ENCODE measurements at regions not wholly inside any gene's neighbourhood (a gene's known extent, or its start where the extent isn't known, plus 50 kb on each side); places are given as distances from the start of the nearest gene placed in this dataset.

DNA sequence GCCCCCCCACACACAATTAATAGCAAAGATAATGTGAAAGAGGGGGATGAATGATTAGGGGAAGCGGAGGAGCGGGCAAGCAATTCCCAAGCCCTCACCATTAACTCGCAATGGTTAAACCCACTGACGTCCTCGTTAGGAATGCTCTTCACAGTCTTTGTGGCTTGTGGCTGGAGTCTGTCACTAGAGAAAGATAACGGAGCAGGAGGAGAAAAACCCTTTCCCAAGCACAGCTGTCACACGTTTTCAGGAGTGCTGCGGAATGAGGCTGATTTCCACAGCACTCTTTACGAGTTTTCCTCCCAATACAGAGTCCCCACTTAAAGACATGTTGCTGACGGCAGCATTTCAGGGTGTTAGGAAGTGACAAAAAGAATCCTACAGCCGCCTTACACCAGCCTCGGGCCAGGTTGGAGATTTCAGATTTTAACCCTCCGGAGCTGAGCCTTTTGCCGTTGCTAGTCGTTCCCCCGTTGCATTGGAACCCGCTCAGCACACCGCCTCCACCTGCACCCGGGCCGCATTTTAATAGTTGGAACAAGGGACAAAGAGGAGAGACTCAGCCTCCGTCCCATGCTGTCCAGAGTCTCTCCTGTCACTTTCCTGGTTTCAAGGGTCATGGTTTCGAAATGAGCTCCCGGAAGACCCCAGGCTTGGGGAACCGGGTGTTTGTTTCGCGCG lies 92.2 kb downstream of the GEMIN8 start:
- TF ChIP-seq, protein P1, sequence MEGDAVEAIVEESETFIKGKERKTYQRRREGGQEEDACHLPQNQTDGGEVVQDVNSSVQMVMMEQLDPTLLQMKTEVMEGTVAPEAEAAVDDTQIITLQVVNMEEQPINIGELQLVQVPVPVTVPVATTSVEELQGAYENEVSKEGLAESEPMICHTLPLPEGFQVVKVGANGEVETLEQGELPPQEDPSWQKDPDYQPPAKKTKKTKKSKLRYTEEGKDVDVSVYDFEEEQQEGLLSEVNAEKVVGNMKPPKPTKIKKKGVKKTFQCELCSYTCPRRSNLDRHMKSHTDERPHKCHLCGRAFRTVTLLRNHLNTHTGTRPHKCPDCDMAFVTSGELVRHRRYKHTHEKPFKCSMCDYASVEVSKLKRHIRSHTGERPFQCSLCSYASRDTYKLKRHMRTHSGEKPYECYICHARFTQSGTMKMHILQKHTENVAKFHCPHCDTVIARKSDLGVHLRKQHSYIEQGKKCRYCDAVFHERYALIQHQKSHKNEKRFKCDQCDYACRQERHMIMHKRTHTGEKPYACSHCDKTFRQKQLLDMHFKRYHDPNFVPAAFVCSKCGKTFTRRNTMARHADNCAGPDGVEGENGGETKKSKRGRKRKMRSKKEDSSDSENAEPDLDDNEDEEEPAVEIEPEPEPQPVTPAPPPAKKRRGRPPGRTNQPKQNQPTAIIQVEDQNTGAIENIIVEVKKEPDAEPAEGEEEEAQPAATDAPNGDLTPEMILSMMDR (IDR thresholded peaks at IDR 0.05), result no peak

DNA sequence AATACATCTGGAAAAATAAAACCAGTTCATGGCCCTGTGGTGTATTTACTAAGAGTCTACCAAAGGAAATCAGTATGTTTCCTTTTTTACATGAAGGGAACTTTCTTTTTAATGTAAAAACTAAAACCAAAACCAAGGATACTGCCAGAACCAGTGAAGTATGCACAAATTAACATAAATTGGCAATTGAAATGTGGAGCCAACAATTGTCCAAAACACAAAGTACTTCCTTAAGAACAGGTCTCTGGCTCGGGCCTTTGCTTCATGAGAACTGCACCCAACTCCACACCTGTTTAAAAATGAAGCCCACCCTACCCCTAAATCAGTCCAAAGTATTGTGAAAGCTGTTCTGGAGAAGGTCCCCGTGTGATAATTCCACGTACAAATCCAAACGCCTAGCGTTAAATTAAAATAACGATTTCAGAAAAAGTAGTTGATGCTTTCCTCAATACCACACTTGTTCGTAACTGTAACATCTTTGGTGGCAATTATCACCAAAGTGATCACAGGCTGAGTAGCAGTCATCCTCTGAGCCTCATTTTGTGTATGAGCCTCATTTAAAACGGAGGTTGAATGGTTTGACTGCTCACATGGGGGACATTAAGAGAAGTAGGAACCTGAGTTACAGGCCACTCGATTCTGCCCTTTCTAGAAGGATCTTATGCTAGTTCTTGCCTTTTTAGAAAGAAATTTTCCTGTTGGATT lies 93.0 kb downstream of the GEMIN8 start:
- TF ChIP-seq, protein P1 (IDR thresholded peaks at IDR 0.05), result no peak

- TF ChIP-seq, protein P1 (IDR thresholded peaks at IDR 0.05), result no peak
Measured at GRCh38 chrX:13934731-13935130, 95.0 kb downstream of the GEMIN8 start.

GRCh38 chrX:13933851-13934250 lies 95.8 kb downstream of the GEMIN8 start:
- TF ChIP-seq, protein P1 (IDR thresholded peaks at IDR 0.05), result no peak

DNA sequence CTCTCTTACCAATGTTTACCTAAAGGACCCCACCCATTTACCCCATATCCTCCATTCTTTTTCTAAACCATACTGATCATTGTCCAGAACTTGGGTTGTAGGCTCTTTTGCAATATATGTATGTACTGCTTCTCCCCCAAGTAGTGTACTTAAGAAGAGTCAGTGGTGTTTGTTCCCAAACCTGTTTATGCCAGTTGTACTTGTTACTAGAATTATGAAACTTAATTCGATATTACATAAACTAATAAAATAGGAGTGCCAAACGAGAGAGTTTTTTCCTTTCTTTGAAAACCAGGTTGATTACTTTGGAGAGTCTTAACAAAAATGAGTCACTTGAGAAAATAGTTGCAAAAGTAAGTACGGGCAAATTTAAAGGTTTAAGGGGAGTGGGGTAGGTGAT lies 96.3 kb downstream of the GEMIN8 start:
- TF ChIP-seq, protein P1 (IDR thresholded peaks at IDR 0.05), result no peak

- TF ChIP-seq, protein P1 (IDR thresholded peaks at IDR 0.05), result no peak
Measured at GRCh38 chrX:13932416-13932815, 97.3 kb downstream of the GEMIN8 start.

GRCh38 chrX:13927175-13927574 lies 102.5 kb downstream of the GEMIN8 start:
- TF ChIP-seq, protein P1 (IDR thresholded peaks at IDR 0.05), result no peak

All from LNCAP (cell line).